Left renal pelvis (tissue), 4 donors: ENCODE measurements at regions not wholly inside any gene's neighbourhood (a gene's known extent, or its start where the extent isn't known, plus 50 kb on each side); places are given as distances from the start of the nearest gene placed in this dataset.

Experiments used
- DNase-seq, 4 donors: peaks; one replicate each; pipeline ENCODE4 v3.0.0-alpha.2; 2013; ENCODE audit warnings: low read depth in 4 of 4, low spot score in 3 of 4

DNA sequence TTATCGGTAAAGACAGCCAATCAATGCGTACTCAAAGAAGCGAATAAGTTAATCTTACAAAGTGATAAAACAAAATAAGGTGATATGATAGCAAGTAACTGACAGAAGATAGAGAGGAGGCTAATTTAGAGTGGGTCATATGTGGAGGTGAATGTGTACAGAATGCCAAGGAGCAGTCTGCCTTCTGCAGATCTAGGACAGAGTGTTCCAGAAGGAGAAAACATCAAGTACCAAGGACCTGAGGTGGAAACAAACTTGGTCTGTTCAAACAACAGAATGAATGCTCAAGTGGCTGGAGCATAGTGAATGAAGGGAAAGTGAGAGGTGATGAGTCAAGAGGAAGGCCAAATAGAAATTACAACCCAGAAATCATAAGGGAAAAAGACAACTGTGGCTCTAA lies 170.3 kb upstream of the BMP4 start:
- no peak for DNase-seq

DNA sequence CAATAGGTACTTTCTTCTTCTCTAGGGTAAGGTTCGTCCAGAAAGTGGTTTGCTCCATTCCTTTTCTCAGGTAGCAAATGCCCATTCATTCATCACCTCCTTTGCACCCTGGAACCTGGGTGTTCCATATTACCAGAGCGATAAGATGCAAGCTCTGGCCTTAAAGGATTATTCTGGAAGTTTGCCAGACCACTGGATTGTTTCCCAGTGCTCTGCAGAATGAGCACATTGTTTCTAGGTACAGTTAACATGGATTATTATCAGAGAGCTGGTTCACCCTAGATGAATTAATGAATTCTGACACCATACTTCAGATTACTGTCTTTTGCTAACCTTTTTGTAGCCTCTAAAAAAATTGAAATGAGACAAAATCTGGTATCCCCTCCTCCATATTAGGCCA lies 170.9 kb upstream of the BMP4 start:
- DNase-seq, result no peak

- DNase-seq, result no peak
Measured at GRCh38 chr14:54129850-54130640, 173.4 kb upstream of the BMP4 start.

GRCh38 chr14:54132496-54132895 lies 175.9 kb upstream of the BMP4 start:
- DNase-seq, result no peak

DNA sequence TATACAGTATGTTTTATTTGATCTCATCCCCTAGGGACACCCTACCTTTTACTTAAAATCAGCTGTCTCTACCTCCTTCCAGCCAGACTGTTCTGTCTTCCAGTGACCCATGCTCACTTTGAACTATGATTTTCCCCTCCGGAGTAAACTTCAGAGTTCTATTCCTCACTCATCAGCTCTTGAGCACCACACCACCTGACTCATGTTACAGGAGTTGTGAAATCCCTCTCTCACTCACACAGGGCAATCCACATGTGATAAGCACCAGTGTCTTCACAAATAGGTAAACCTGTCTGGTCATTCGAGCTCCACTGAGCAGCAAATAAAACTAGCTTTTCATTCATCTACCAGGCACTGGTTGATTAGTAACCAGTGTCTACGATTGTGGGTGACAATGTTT lies 177.3 kb upstream of the BMP4 start:
- peak in 1 of 4 donors; percentile 29 for DNase-seq

GRCh38 chr14:54135804-54136280 lies 179.2 kb upstream of the BMP4 start:
- no peak for DNase-seq

DNA sequence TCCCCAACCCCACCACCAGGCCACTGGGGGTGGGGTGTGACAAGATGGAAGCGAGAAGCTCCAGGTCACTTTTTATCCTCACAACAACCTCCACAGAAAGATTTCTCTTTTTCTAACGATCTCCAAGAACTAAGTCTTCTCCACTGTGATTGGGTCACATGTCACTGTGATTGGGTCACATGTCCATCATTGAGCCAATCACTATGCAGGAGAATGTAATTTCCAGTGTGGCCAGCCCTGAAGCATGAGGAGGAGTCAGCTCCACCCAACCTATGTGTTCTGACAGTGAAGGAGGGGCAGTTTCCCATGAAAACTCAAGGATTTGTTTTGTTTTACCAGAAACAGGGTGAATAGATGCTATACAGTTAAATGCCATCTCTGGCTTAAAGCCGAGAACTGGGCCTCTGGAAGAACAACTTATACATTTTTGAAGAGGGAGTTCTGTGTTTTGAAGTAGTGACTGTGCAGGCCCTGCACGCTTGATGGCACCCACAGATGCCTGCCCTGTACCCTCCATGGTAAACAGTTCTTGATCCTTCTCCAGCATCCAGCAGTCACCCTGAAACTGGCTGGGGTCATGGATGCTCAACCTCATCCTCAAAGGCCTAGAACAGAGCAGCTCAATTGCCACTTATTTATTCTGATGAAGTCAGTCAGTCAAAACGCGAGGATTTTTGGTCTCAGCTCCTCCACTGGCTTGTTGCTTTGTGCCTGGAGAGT lies 180.4 kb upstream of the BMP4 start:
- no peak for DNase-seq

DNA sequence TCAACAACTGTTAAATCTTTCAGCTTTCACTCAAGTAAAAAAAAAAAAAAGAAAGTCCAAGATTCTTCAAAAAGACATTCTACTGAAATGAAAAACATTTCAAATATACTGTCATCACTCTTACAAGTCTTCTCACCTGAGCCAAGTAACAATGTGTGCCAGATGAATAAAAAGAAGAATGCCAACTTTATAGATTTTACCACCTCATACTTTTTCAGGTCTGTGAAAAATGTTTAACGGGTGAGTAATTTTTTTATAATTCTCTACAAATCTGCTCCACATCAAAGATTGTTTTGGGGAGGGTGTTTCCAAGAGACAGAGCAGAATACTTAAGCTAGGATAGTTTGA lies 181.0 kb upstream of the BMP4 start:
- no peak for DNase-seq

- DNase-seq, result no peak
Measured at GRCh38 chr14:54138024-54138353, 181.4 kb upstream of the BMP4 start.

GRCh38 chr14:54138354-54139038 lies 181.9 kb upstream of the BMP4 start:
- no peak for DNase-seq

GRCh38 chr14:54140551-54140950 lies 183.9 kb upstream of the BMP4 start:
- peak in 2 of 4 donors; percentile 12 to 14 for DNase-seq

- DNase-seq, result no peak
Measured at GRCh38 chr14:54146601-54147000, 190.0 kb upstream of the BMP4 start.

- DNase-seq, result no peak
Measured at GRCh38 chr14:54147282-54147681, 190.7 kb upstream of the BMP4 start.

DNA sequence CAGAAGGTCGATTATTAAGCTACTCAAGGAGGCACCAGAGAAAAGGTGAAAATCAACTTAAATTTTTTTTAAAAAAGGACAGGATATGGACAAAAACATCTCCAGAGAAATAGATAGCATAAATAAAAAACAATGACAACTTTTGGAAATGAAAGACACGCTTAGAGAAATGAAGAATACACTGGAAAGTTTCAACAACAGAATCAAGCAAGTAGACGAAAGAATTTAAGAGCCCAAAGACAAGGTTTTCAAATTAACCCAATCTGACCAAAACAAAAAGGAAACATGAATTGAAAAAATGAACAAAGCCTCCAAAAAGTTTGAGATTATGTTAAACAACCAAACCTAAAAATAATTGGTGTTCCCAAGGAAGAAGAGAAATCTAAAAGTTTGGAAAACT lies 191.1 kb upstream of the BMP4 start:
- no peak for DNase-seq

GRCh38 chr14:54148251-54148650 lies 191.6 kb upstream of the BMP4 start:
- no peak for DNase-seq

DNA sequence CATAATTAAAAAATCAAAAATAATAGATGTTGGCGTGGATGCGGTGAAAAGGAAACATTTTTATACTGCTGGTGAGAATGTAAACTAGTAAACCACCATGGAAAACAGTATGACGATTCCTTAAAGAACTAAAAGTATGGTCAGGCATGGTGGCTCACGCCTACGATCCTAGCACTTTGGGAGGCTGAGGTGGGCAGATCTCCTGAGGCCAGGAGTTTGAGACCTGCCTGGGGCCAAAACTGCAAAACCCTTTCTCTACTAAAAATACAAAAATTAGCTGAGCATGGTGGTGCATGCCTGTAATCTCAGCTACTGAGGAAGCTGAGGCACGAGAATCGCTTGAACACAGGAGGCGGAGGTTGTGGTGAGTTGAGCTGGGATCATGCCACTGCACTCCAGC lies 195.7 kb upstream of the BMP4 start:
- no peak for DNase-seq

- no peak for DNase-seq
Measured at GRCh38 chr14:54166049-54166950, 209.7 kb upstream of the BMP4 start.

DNA sequence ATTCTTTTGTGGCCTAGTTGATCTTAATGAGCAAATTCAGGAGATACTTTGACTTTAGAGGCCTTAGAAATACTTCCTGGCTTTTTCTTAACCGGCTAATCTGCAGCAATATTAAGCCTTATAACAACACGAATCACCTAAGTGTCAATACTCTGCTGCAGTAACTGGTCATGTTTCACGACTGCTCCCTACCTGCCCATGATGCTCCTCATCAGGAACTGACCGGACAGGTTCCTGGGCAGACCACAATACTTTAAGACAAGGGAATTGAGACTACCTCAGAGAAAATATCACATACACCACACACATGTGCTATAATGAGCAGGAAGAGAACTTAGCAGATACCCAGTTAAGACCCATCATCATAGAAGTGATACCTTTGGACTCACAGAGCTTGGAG lies 211.9 kb upstream of the BMP4 start:
- no peak for DNase-seq

DNA sequence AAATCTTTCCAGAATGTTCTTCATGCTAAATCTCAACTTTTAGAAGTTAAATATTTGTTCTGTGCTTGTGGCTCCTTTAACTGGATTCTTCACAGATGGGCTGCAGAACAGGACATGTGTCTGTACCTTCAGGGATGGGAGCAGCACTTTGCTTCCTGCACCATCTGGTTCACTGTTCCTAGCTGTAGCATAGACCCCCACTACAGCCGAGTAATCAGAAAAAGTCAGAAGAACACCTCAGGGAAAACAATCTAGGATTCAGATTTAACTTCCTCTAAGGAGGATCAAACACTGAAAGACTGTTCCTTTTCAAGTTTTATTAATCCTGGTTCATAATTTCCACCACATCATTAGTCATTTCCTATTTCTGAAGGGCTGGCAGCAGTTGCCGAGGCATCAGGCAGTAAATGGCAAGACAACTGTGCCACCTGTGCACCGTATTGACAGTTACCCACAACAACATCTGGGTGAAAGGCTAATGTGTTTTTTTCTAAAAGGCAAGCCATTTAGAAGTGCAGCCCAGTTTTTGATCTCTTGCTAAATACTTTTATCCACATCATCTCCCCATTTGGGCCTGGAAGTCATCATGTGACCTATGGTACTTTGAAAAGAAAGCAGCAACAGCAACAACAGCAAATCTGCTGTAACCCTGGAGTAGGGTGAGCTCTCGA lies 212.8 kb upstream of the BMP4 start:
- no peak for DNase-seq

- DNase-seq, result no peak
Measured at GRCh38 chr14:54170301-54170700, 213.7 kb upstream of the BMP4 start.
